Heart left ventricle (tissue), 16 donors: ENCODE measurements at regions not wholly inside any gene's neighbourhood (a gene's known extent, or its start where the extent isn't known, plus 50 kb on each side); places are given as distances from the start of the nearest gene placed in this dataset.

Experiments
- ATAC-seq, 4 donors: fragments of 200-7000 bp; cut with Tn5 transposase; one replicate each; pipeline ENCODE4 v1.9.1; 2020 to 2022; ENCODE audit warnings: moderate library complexity in 4 of 4, mild to moderate bottlenecking in 3 of 4, moderate number of reproducible peaks in 1 of 4
- DNase-seq, 5 donors: peaks; one replicate each; pipeline ENCODE4 v3.0.0-alpha.2; 2020
- H3K27ac ChIP-seq, 12 donors: fragments of 200-600 bp; sonication (generic) in 4 of 12; one replicate each; pipeline versions ENCODE4 v1.5.0 to v1.8.0; 2016 to 2022; ENCODE audit warnings: mild to moderate bottlenecking in 2 of 12
- H3K27me3 ChIP-seq, 9 donors: fragments of 200-600 bp; sonication (generic) in 2 of 9; one replicate each; pipeline versions ENCODE4 v1.5.1 to v1.8.0; 2016 to 2022; ENCODE audit warnings: mild to moderate bottlenecking in 3 of 9
- H3K36me3 ChIP-seq, 9 donors: fragments of 200-600 bp; sonication (generic) in 2 of 9; one replicate each; pipeline versions ENCODE4 v1.5.0 to v1.8.0; 2018 to 2022; ENCODE audit warnings: mild to moderate bottlenecking in 2 of 9
- H3K4me1 ChIP-seq, 12 donors: fragments of 200-600 bp; sonication (generic) in 4 of 12; one replicate each; pipeline versions ENCODE4 v1.5.0 to v1.8.0; 2016 to 2022; ENCODE audit warnings: mild to moderate bottlenecking in 3 of 12
- H3K4me3 ChIP-seq, 12 donors: fragments of 200-600 bp; sonication (generic) in 4 of 12; one replicate each; pipeline versions ENCODE4 v1.5.0 to v1.8.0; 2017 to 2022; ENCODE audit warnings: mild to moderate bottlenecking in 9 of 12, moderate library complexity in 4 of 12
- H3K9me3 ChIP-seq, 12 donors: fragments of 200-600 bp; sonication (generic) in 4 of 12; one replicate each; pipeline versions ENCODE4 v1.5.0 to v1.8.0; 2016 to 2022; ENCODE audit warnings: mild to moderate bottlenecking in 1 of 12
- CTCF ChIP-seq, 12 donors: fragments of 200-600 bp; sonication (generic) in 4 of 12; IDR thresholded peaks; one replicate each; pipeline versions ENCODE4 v1.5.0 to v1.8.0; 2018 to 2022; ENCODE audit warnings: antibody characterized with exemption in 12 of 12, mild to moderate bottlenecking in 5 of 12
- POLR2A ChIP-seq, 2 donors: fragments of 450-650 bp; IDR thresholded peaks; one replicate each; pipeline ENCODE4 v1.6.1; 2017; ENCODE audit warnings: antibody characterized with exemption in 2 of 2, mild to moderate bottlenecking in 2 of 2, moderate library complexity in 2 of 2
- WGBS, 4 donors: extraction: QIAGEN DNeasy Blood & Tissue Kit in 2 of 4; methylation state at CpG; one replicate each; pipeline versions ENCODE4 v1.1.5 to v1.1.7; 2013 to 2018; 5-methylcytosine and 5-hydroxymethylcytosine counted together
- intact Hi-C, 10 donors: fragments of 100-400 bp; cut with DNase I; formaldehyde crosslinking; loops; one replicate each; pipeline versions ENCODE4 v1.11.1 to v1.14.2; 2022
- donor health status: ischemic (EF 13 %, LVEDD 7.1; RV severe dilation, severe dysfunction).
- donor health status: healthy with polysubstance abuse.
- donor health status: DM: no; HTN: yes; CAD: no.
- donor health status: DM: no; HTN: no; CAD: no.
- donor health status: ischemic (EF 25% LVEDD 6.9; RV normal size, moderate dysfunction).
- donor health status: ischemic (EF 25% LVEDD 5.7; RV mildly dilated, moderate dysfunction).
- donor health status: healthy.
- donor health status: DM: yes; HTN: yes; CAD: no.
- donor health status: ischemic (EF 35%, LVEDD 5.7; RV mildly dilated, moderate dysfunction).
- donor health status: nonischemic (EF 11% LVEDD 7.7; RV severe dilation, severe dysfunction).
- donor health status: DM: yes; HTN: yes; CAD: no.
- donor health status: PGD.
- donor health status: ischemic (EF 29% LVEDD 5.4; RV normal size, mild dysfunction).
- donor health status: nonischemic (EF 23%, LVEDD 6.1; RV moderate dilation, normal function).

DNA sequence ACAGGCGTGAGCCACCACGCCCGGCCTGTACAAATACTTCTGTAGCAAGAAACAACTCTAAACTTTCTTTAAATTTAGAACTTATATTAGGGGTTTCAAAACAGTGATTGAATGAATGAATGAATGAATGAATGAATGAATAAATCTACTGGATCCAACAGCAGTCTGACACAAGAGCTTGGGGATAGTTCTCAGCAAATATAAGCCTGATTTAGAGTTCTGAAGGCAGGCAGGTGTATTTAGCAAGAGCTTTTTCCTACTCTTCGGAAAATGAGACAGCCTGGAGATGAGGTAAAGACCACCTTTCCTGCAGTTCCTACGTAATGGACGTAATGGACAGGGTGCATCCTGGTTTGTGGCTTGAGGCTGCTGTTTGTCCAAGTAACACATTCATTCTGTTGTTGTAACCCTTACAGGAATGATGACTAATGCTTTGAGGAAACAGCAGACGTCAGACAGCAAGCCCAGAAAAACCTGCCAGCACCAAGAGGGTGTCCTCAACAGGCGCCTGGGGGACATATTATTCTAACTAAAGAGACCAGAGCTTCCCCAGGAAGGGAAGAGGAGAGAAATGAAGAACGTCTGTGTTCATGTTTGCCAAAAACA, 277.4 kb upstream of the SOX5 start:
- WGBS, 4 donors = 67 to 71% (median 69%) methylated on average over 9 of the region's 9 CpGs
- Histone ChIP-seq H3K4me3 (no peak overlapping the region), H3K9me3 (no peaks in the 10 kb centered on the region), H3K36me3 (no peaks in the 10 kb centered on the region), H3K27me3 (no peaks in the 10 kb centered on the region), H3K4me1 (peaks cover 0 to 8% (median 0%) of the 10 kb centered on the region in 12 donors), H3K27ac (no peak overlapping the region)
- DNase-seq (peak in 1 of 5 donors; percentile 41), ATAC-seq (peak in 3 of 4 donors; percentile 34 to 85 (median 75))
- TF ChIP-seq POLR2A (IDR thresholded peaks at IDR 0.05) (no peak), CTCF (IDR thresholded peaks at IDR 0.05) (no peak)
- intact Hi-C loops = no loop called here

GRCh38 chr12:24224401-24224800, 274.9 kb upstream of the SOX5 start:
- DNase-seq (no peak), ATAC-seq (no peak)
- TF ChIP-seq POLR2A (IDR thresholded peaks at IDR 0.05) (no peak), CTCF (IDR thresholded peaks at IDR 0.05) (no peak)
- no peak overlapping the region for H3K27ac ChIP-seq
- no peaks in the 10 kb centered on the region for H3K36me3 ChIP-seq
- no peaks in the 10 kb centered on the region for H3K27me3 ChIP-seq
- H3K4me3 ChIP-seq = no peak overlapping the region
- H3K4me1 ChIP-seq = peaks cover 0 to 8% (median 0%) of the 10 kb centered on the region in 12 donors
- no peaks in the 10 kb centered on the region for H3K9me3 ChIP-seq
- intact Hi-C loops = no loop called here

- 91 to 95% (median 92%) methylated on average over 9 of the region's 9 CpGs for WGBS, 4 donors
- no peaks in the 10 kb centered on the region for H3K27me3 ChIP-seq
- intact Hi-C loops = no loop called here
- peaks cover 0 to 8% (median 0%) of the 10 kb centered on the region in 12 donors for H3K4me1 ChIP-seq
- ATAC-seq (no peak), DNase-seq (no peak)
- H3K36me3 ChIP-seq = no peaks in the 10 kb centered on the region
- TF ChIP-seq CTCF (IDR thresholded peaks at IDR 0.05) (no peak), POLR2A (IDR thresholded peaks at IDR 0.05) (no peak)
- H3K27ac ChIP-seq = no peak overlapping the region
- no peaks in the 10 kb centered on the region for H3K9me3 ChIP-seq
- no peak overlapping the region for H3K4me3 ChIP-seq
These were observed 274.5 kb upstream of the SOX5 start for GRCh38 chr12:24223926-24224325.

DNA sequence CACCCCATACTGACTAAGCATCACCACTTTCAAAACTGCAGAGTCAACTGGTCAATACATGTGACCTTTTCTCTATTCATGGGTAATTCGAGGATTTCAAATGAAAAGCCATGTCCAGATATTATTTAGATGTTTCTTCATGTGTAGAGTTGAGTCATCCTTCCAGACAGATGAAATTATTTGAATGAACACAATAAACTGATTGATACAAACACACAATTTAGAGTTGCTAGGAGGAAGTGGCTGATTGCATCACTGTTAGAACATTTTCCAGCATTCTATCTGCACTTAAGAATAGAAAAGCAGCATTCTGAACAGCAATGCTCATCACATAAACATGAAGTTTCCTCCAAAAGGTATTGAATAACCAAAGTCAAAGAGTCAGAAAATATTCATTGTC, 273.5 kb upstream of the SOX5 start:
- intact Hi-C loops = no loop called here
- no peak for TF ChIP-seq POLR2A (IDR thresholded peaks at IDR 0.05)
- TF ChIP-seq CTCF (IDR thresholded peaks at IDR 0.05) = no peak
- H3K36me3 ChIP-seq = no peaks in the 10 kb centered on the region
- no peak overlapping the region for H3K27ac ChIP-seq
- H3K27me3 ChIP-seq = no peaks in the 10 kb centered on the region
- no peak for ATAC-seq
- H3K4me1 ChIP-seq = peaks cover 0 to 8% (median 0%) of the 10 kb centered on the region in 12 donors
- no peak for DNase-seq
- no peak overlapping the region for H3K4me3 ChIP-seq
- WGBS, 4 donors = 63 to 83% (median 65%) methylated on average over 1 of the region's 1 CpG
- H3K9me3 ChIP-seq = peaks cover 0 to 3% (median 0%) of the 10 kb centered on the region in 12 donors
